M059J (cell line): ENCODE measurements at regions not wholly inside any gene's neighbourhood (a gene's known extent, or its start where the extent isn't known, plus 50 kb on each side); places are given as distances from the start of the nearest gene placed in this dataset.

Experiments
- DNase-seq: peaks from one replicate; pipeline ENCODE4 v3.0.0-alpha.2; 2012; ENCODE audit warnings: low read depth

DNA sequence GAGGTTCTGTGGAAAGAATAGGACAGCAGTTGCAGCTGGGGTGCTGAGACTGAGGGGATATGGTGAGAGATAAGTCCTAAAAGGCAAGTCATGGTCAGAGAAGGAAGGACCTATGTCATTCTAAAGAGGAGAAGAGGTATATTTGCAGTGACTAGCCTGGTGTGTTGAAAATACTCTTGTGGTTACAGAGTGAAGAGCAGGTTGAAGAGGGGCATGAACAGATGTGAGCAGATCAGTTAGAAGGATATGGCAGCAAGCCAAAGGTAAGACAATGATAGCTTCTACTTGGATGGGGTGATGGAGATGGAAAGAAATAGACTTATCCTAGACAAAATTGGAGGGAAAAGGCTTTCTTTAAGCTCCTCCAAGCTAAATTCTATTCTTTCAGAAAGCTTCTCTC lies 469.8 kb upstream of the CPEB2 start:
- DNase-seq: no peak

DNA sequence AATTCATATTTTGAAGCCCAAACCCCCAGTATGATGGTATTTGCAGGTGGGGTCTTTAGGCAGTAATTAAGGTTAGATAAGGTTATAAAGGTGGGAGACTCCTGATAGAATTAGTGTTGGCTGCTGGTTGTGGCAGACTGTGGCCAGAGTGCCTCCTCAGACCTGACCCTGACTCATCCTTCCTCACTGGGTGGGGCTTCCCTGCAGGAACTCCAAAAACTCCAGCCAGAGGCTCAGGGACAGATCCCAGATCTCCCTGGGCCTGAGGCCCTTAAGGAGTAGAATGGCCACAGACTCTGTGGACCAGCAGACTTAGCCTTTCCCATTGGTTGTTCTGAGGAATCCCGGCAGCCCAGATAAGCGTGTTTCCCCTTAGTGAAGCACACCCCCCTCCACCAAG lies 463.0 kb upstream of the CPEB2 start:
- DNase-seq: peak; percentile 3

DNA sequence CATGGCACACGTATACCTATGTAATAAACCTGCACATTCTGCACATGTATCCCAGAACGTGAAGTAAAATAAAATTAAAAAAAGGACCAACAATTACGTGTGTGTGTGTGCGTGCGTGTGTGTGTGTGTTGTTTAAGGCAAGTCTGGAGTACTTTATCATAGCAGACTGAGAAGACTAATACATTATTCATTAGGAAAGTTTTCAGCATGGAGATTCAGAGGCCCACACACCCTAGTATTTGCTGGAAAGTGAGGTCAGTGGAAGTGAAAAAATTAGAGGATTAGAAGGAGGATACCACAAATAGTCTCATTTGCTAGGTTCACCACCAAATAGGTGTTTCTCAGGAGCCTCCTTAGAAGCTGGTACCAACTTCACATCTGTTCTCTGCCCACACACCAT lies 457.1 kb upstream of the CPEB2 start:
- DNase-seq: no peak

DNA sequence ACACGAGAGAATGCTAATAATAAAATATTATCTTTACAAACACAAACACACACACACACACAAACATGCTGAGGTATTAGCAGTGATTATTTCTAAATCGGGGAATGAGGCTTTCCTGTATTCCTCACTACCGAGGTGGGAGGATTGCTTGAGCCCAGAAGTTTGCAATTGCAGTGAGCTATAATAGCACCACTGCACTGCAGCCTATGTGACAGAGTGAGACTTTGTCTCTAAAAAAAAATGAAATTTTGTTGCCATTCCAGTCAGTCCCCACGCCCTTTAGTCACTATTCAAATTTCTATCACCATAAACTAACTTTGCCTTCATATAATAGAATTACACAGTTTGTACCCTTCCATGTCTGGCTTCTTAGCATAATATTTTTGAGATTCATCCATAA lies 456.5 kb upstream of the CPEB2 start:
- no peak for DNase-seq

- DNase-seq: no peak
These were observed 450.2 kb upstream of the CPEB2 start for GRCh38 chr4:14552119-14552518.

DNA sequence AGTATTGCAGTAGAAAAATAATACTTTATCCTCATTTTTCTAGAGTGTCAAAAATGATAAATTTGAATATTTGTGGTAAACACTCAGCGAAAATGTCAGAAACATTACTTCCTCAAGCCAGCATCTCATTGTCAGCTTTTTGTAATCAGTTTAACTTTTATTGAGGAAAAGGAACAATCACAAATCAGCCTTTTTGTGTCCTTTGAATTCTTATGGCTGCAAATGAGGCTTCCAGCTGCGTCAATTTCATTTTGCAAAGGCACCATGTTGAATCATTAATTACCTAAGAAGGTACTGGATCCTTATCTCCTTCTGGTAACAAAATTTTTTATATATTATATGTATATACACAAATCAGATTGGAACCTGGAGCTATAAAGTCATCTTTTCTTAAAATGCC lies 442.6 kb upstream of the CPEB2 start:
- no peak for DNase-seq

DNA sequence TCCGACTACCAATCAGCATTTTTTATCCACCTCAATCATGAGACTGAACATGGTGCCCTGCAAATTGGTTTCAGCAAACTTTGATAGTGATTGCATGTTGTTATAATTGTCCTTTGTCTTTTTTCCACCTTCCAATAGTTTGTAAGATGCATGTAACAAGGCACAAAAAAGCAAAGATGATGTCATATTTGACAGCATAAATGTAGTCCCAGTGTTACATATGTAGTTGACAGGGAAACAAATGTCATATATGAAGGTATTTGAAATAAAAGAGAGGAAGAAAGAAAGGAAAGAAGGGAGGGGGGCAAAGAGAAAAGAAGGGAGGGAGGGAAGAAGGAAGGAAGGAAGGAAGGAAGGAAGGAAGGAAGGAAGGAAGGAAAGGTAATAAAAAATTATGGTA lies 441.7 kb upstream of the CPEB2 start:
- DNase-seq: no peak

DNA sequence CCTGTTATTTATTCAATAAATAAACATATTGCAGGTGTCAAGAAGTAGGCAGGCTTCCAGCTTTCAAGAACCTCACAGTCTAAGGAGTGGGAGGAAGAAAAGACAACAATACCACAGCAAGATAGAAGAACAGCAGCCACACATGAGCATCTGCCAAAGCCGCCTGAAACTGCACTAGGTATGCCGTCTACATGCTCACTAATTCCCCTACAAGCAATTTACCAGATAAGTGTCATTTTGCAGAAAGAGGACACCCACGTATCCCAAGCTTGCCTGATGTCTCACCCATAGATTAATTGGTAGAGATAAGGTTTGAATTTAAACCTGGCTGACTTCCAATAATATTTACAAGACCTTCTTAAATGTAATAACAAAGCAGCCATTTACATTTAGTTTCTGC lies 439.4 kb upstream of the CPEB2 start:
- DNase-seq: no peak

GRCh38 chr4:14564281-14564680 lies 438.0 kb upstream of the CPEB2 start:
- DNase-seq: no peak

- DNase-seq: peak; percentile 66
These were observed 435.8 kb upstream of the CPEB2 start for GRCh38 chr4:14566518-14566917.

- no peak for DNase-seq
These were observed 433.9 kb upstream of the CPEB2 start for GRCh38 chr4:14568351-14568750.

GRCh38 chr4:14575289-14575688 lies 427.0 kb upstream of the CPEB2 start:
- DNase-seq: no peak

- no peak for DNase-seq
These were observed 426.4 kb upstream of the CPEB2 start for GRCh38 chr4:14575919-14576318.

DNA sequence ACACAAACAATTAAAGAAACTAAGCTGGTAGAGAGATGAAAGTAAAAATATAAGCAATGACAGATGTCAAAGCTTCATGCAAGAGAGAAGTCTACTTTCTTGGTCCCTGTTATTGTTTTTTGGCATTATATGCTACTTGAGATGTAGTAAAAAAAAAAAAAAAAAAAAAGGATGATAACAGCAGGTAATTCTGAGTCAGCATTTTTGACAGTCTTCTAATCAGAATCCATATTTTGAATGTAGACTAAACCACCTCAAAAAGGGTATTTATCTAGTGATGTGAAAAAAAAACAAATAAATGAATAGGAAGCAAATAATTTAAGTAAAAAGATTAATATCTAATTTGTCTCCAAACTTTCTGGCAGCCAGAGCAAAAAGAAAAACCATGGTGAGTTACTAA lies 422.2 kb upstream of the CPEB2 start:
- no peak for DNase-seq

GRCh38 chr4:14581741-14582140 lies 420.5 kb upstream of the CPEB2 start:
- DNase-seq: no peak

DNA sequence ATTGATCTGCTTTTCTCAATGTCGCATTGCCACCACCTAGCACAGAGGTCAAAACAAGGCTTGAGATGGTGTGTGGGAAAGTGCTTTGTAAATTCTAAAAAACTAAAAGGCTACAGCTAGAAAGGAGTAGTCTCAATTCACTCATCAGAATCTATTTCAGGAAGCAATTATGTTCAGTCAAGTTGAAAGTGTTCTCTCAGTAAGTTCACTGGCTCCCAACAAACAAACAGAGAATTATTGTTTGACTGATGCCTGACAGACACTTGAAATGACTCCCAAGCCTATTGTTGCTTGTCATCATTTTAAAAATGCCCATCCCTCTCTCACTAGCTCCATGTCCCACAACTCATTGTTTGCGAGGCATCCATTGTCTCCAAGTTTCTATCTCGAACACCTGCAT lies 419.6 kb upstream of the CPEB2 start:
- no peak for DNase-seq

DNA sequence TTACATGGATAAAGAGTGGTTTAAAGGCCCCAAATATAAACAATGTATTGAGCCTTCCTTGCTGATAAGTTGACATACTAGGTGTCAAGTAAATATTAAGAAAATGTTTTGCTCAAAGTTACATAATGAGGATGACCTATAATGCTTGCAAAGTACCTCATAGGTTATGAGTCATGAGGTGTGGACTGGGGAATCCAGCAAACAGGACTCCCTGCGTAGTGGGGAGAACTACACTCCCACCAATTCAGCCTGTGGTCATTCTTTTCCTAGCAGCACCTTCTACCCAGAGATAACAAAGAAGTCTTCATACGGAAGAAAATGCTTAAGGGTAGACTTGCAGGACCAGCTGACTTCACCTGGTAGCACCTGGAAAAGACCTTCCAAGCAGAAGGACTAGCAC lies 418.9 kb upstream of the CPEB2 start:
- DNase-seq: peak; percentile 7

DNA sequence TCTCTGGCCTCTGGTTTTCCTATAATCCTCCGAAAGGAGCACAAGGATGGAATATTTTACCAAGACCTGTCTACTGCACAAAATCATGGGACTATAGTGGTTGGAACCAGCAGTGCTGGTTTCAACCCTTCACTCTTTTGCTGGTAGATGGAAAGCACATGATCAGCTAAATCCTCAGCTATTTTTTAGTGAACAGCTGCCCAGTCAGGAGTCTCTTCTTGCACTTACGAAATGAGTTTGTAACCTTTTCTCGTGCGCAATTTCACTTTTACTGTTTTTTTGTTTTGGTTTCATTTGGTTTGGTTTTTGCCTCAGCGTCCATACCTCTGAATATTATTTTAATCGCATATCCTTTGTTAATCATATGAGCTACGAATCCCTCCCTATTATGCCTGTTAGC lies 418.5 kb upstream of the CPEB2 start:
- no peak for DNase-seq

DNA sequence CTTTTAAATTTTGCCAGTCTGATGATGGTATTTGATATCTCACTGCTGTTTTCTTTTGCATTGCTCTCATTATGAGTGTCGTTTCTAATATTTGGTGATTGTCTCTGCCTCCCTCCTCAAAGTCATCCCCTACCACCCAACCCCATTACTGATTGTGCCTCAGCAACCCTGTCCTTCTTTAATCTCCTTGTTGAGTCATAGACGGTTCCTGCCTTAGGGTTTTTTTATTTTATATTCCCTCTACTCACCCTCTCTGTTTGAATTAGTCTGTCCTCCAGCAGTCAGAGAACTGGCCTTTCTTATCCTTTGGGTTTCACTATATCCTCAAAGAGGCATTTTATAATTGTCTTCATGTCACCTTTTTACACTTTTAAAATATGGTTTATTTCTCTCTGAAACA lies 409.3 kb upstream of the CPEB2 start:
- no peak for DNase-seq

DNA sequence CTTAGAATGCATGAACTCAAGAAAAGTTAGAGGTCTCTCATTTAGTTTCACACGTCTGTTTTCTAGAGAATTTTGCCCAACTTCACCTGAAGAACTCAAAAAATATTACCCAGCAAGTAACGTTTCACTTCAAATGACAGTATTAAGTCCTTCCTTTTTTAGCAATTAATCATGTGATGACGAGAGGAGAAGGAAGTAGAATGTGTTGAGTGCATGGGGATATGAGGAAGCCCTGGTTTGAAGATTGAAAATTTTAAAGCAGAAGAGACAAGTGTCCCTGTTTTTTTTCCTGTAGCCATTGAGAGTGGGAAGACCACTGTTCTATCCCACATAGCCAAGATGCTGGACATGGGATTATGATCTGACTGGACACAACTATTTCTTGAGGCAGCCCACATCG lies 406.3 kb upstream of the CPEB2 start:
- no peak for DNase-seq

GRCh38 chr4:14596437-14596836 lies 405.8 kb upstream of the CPEB2 start:
- no peak for DNase-seq

DNA sequence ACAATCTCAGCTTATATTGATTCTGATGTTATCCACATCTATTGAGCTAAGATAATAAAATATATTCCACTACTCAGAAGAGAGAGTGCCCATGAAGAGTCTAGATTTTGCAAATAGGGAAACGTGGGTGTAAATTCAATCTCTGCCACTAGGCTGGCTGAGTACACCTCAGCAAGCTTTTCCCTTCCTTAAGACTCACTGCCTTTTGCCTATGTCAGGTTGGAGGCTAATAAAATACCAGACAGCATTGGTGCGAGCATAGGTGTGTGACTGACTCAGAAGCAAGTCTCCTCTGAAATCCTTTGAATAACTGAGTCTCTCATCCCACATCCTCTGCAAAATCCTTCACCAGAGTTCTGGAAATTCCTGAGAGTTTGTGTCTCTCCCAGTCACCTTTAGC lies 405.4 kb upstream of the CPEB2 start:
- DNase-seq: no peak

- no peak for DNase-seq
These were observed 400.1 kb upstream of the CPEB2 start for GRCh38 chr4:14602206-14602605.

- DNase-seq: no peak
These were observed 395.3 kb upstream of the CPEB2 start for GRCh38 chr4:14607001-14607400.

- DNase-seq: peak; percentile 2
These were observed 394.7 kb upstream of the CPEB2 start for GRCh38 chr4:14607578-14607977.
